Common myeloid progenitor, CD34-positive (primary cell): ENCODE measurements at regions not wholly inside any gene's neighbourhood (a gene's known extent, or its start where the extent isn't known, plus 50 kb on each side); places are given as distances from the start of the nearest gene placed in this dataset.
"Not testable (repeated sequence)": the region's sequence is repeated elsewhere in the genome, so short reads cannot be mapped to it uniquely, and the experiment has no call there.

Experiments
- CTCF ChIA-PET: fragments of 350-600 bp; sonication (Branson Sonifier 250); formaldehyde crosslinking; loops from one replicate; lab custom pipeline; 2021; ENCODE audit warnings: antibody characterized with exemption; lab: Charles Lee
- POLR2A ChIA-PET: fragments of 350-600 bp; sonication (Branson Sonifier 250); formaldehyde crosslinking; loops from one replicate; lab custom pipeline; 2021; ENCODE audit warnings: antibody characterized with exemption; lab: Charles Lee
- DNase-seq, 3 donors: peaks; one replicate each; pipeline versions ENCODE4 v3.0.0 to v3.0.0-alpha.2; 2013
- H3K27ac ChIP-seq, 2 experiments: 1 replicate in 1 of 2; 2 replicates in 1 of 2; pipeline ENCODE4 v1.7.0; 2013; ENCODE audit warnings: inconsistent platforms in 2 of 2, low read length in 2 of 2, mild to moderate bottlenecking in 2 of 2, low read depth in 1 of 2, moderate library complexity in 1 of 2; ENCODE audit not compliant: severe bottlenecking in 2 of 2, insufficient read depth in 1 of 2, poor library complexity in 1 of 2
- H3K27me3 ChIP-seq, 5 experiments: replicated peaks in 2 of 5; 1 replicate in 3 of 5; 2 replicates in 2 of 5; pipeline versions ENCODE4 v1.6.1 to v1.7.0; 2013; ENCODE audit warnings: low read length in 4 of 5, mild to moderate bottlenecking in 2 of 5, moderate library complexity in 2 of 5, inconsistent platforms in 1 of 5; ENCODE audit not compliant: insufficient read depth in 5 of 5, control insufficient read depth in 4 of 5
- H3K36me3 ChIP-seq, 4 experiments: 1 replicate in 2 of 4; 2 replicates in 2 of 4; pipeline versions ENCODE4 v1.6.1 to v1.7.0; 2013; ENCODE audit warnings: low read length in 3 of 4, control low read depth in 1 of 4, mild to moderate bottlenecking in 1 of 4; ENCODE audit not compliant: control insufficient read depth in 4 of 4, insufficient read depth in 4 of 4
- H3K4me1 ChIP-seq, 4 experiments: 1 replicate in 3 of 4; 2 replicates in 1 of 4; pipeline versions ENCODE4 v1.6.1 to v1.7.1; 2013; ENCODE audit warnings: low read length in 3 of 4, mild to moderate bottlenecking in 3 of 4, control low read depth in 1 of 4, inconsistent platforms in 1 of 4, moderate library complexity in 1 of 4; ENCODE audit not compliant: control insufficient read depth in 4 of 4, insufficient read depth in 4 of 4; ENCODE audit errors: control extremely low read depth in 1 of 4
- H3K4me3 ChIP-seq, 7 experiments: 1 replicate in 4 of 7; 2 replicates in 3 of 7; pipeline versions ENCODE4 v1.5.1 to v1.7.0; 2013; ENCODE audit warnings: mild to moderate bottlenecking in 7 of 7, low read length in 6 of 7, moderate library complexity in 6 of 7, inconsistent platforms in 2 of 7, low read depth in 2 of 7, control low read depth in 1 of 7; ENCODE audit not compliant: insufficient read depth in 4 of 7, control insufficient read depth in 1 of 7; ENCODE audit errors: extremely low read depth in 1 of 7
- H3K9me3 ChIP-seq, 5 experiments: 1 replicate in 4 of 5; 2 replicates in 1 of 5; pipeline versions ENCODE4 v1.6.1 to v1.7.1; 2013; ENCODE audit warnings: low read length in 4 of 5, mild to moderate bottlenecking in 2 of 5, inconsistent platforms in 1 of 5, low read depth in 1 of 5, moderate library complexity in 1 of 5; ENCODE audit not compliant: control insufficient read depth in 4 of 5, insufficient read depth in 2 of 5; ENCODE audit errors: control extremely low read depth in 1 of 5
- WGBS: methylation state at CpG from one replicate; pipeline ENCODE4 v1.1.5; 2013; ENCODE audit not compliant: insufficient coverage; 5-methylcytosine and 5-hydroxymethylcytosine counted together

- Histone ChIP-seq H3K27ac (no peak overlapping the region), H3K9me3 (peaks cover 0 to 5% (median 0%) of the 10 kb centered on the region in 5 experiments), H3K36me3 (no peaks in the 10 kb centered on the region), H3K27me3 (no peaks in the 10 kb centered on the region), H3K4me1 (peaks cover 0 to 2% (median 0%) of the 10 kb centered on the region in 4 experiments), H3K4me3 (no peak overlapping the region)
- ChIA-PET CTCF (no interaction called here), POLR2A (no interaction called here)
- 40% methylated on average over 1 of the region's 2 CpGs for WGBS
- DNase-seq: no peak
These were observed 635.0 kb downstream of the QKI start for GRCh38 chr6:164049517-164049988.

DNA sequence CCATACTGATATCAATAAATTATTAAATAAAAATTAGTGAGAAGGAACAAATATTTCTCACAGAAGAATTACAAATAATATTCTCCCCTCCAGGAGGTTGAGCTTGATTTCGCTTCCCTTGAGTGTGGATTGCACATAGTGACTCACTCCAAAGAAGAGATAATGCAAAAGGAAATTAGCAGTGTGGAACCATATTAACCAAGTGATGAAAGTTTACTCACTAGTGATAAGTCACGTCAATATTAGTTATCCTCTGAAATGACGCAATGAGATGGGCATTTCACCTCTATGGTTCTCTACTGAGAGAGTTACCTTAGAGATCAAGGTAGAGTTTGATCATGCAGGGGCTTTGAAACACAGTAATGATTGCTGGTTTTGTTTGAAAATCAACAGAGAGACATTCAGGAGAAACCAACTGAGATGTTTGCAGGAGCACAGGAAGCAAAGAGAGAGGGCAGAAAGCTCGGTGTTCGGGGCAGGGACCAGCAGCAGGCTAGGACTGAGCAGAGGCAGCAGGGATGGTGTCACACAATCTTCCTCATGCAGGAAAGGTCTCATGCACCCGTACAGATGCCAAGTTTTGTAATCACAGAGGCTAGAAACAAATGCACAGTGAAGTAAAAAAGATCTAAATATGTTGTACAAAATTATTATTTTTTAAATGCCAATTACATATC is 634.5 kb downstream of the QKI start:
- ChIA-PET CTCF (no interaction called here), POLR2A (no interaction called here)
- peaks cover 0 to 5% (median 0%) of the 10 kb centered on the region in 5 experiments for H3K9me3 ChIP-seq
- WGBS: 94% methylated on average over 4 of the region's 6 CpGs
- H3K4me1 ChIP-seq: peaks cover 0 to 2% (median 0%) of the 10 kb centered on the region in 4 experiments
- H3K4me3 ChIP-seq: no peak overlapping the region
- H3K36me3 ChIP-seq: no peaks in the 10 kb centered on the region
- no peak for DNase-seq
- H3K27me3 ChIP-seq: no peaks in the 10 kb centered on the region
- H3K27ac ChIP-seq: no peak overlapping the region

GRCh38 chr6:164045082-164045481 is 630.6 kb downstream of the QKI start:
- ChIA-PET POLR2A (no interaction called here), CTCF (interaction anchor here (1.2 kb wide), 1 partner anchor 26 kb away, joined by 3 read pairs; no protein-coding TSS in a partner anchor)
- WGBS: no CpG with 5 or more reads among the region's 1 CpG
- H3K27me3 ChIP-seq: no peaks in the 10 kb centered on the region
- no peak for DNase-seq
- H3K27ac ChIP-seq: no peak overlapping the region
- H3K9me3 ChIP-seq: peaks cover 0 to 5% (median 2%) of the 10 kb centered on the region in 5 experiments
- H3K4me1 ChIP-seq: peaks cover 0 to 26% (median 8%) of the 10 kb centered on the region in 4 experiments
- H3K36me3 ChIP-seq: no peaks in the 10 kb centered on the region
- no peak overlapping the region for H3K4me3 ChIP-seq

DNA sequence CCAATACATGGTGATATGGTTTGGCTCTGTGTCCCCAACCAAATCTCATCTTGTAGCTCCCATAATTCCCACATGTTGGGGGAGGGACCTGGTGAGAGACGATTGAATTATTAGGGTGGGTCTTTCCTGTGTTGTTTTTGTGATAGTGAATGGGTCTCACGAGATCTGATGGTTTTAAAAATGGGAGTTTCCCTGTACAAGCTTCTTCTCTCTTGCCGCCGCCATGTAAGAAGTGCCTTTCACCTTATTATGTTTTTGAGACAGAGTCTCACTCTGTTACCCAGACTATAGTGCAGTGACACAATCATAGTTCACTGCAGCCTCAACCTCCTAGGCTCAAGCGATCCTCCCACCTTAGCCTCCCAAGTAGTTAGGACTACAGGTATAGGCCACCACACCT is 629.1 kb downstream of the QKI start:
- POLR2A ChIA-PET, H3K27me3 ChIP-seq, DNase-seq, H3K27ac ChIP-seq, H3K36me3 ChIP-seq, H3K4me3 ChIP-seq, H3K9me3 ChIP-seq: not testable (repeated sequence)
- whole genome bisulfite sequencing: 100% methylated on average over 3 of the region's 5 CpGs
- CTCF ChIA-PET: interaction anchor here (1.2 kb wide), 1 partner anchor 27 kb away, joined by 3 read pairs; no protein-coding TSS in a partner anchor
- H3K4me1 ChIP-seq: peaks cover 0 to 29% (median 10%) of the 10 kb centered on the region in 4 experiments

DNA sequence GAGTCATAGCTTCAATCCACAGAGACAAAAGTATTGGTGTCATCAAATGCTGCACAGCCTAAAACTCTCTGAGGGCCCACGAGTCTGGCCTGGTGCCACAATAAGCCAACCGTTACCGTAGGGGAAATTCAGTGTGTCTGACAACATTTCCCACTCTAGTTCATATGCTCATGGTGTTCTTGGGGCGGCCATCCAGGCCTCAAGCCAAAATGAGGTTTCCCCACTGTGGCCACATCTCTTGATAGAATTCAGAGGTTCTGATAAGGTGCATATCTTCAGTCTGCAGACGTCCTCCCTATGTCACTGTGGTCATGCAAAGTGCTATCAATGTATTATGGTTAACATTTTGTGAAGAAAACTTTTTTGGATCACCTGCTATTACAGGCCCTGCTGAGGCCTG is 627.7 kb downstream of the QKI start:
- ChIA-PET CTCF (no interaction called here), POLR2A (interaction anchor here (0.5 to 1.0 kb wide), 2 partner anchors 82 to 519 kb away, joined by 3 to 4 read pairs; no protein-coding TSS in a partner anchor)
- Histone ChIP-seq H3K9me3 (peaks cover 0 to 5% (median 2%) of the 10 kb centered on the region in 5 experiments), H3K4me3 (no peak overlapping the region), H3K27me3 (no peaks in the 10 kb centered on the region), H3K4me1 (peaks cover 0 to 43% (median 16%) of the 10 kb centered on the region in 4 experiments), H3K36me3 (no peaks in the 10 kb centered on the region), H3K27ac (peak overlapping the region; percentile 9 to 70)
- DNase-seq: peak; percentile 93 to 97 (median 95)
- WGBS: 4% methylated on average over 4 of the region's 5 CpGs

DNA sequence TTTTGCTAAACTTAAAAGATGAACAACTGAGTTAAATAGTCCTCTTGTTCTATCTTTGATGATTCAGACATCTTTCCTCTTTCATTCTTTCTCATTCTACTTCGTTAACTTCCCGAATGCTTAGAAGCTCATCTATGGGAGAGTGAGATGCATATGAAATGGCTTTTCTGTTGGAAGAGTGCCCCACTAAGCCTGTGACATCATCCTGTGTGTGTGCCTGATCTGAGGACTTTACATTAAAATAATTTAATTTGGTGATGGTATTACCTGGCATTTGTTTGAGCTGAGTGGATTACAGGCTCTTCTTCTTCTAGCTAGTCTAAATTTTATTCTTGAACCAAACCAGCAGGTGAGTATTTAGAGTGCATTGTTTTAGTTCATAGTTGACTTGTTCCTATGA is 626.5 kb downstream of the QKI start:
- no peaks in the 10 kb centered on the region for H3K36me3 ChIP-seq
- H3K9me3 ChIP-seq: peaks cover 0 to 5% (median 2%) of the 10 kb centered on the region in 5 experiments
- no peak overlapping the region for H3K27ac ChIP-seq
- 100% methylated on average over 1 of the region's 2 CpGs for WGBS
- ChIA-PET CTCF (interaction anchor here (1.1 to 1.5 kb wide), 2 partner anchors 16 to 69 kb away, joined by 3 read pairs; no protein-coding TSS in a partner anchor), POLR2A (no interaction called here)
- no peak for DNase-seq
- no peaks in the 10 kb centered on the region for H3K27me3 ChIP-seq
- peaks cover 0 to 54% (median 19%) of the 10 kb centered on the region in 4 experiments for H3K4me1 ChIP-seq
- no peak overlapping the region for H3K4me3 ChIP-seq

DNA sequence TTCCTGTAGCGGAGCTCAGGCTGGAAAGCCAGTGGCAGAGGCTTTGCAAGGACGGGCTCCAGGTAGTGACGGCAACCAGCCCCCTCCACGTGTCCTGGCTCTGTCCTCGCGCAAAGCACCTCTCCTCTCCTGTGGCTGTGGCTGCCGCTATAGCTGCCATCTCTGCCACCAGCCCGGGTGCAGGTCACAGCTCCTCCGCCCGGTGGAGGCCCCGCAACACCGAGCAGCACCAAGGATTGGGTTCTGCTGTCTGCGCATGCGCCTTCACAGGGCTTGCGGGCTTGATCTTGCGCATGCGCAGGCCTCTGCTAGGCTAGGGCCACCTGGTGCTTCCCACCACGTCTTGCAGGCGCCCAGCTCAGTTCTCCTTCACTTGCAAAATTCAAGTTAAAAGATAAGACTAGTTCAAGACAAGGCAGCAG is 625.4 kb downstream of the QKI start:
- ChIA-PET CTCF (interaction anchor here (1.3 to 1.5 kb wide), 2 partner anchors 14 to 70 kb away, joined by 3 read pairs; no protein-coding TSS in a partner anchor), POLR2A (no interaction called here)
- DNase-seq: peak; percentile 51 to 81 (median 58)
- Histone ChIP-seq H3K36me3 (no peaks in the 10 kb centered on the region), H3K9me3 (peaks cover 0 to 3% (median 0%) of the 10 kb centered on the region in 5 experiments), H3K27me3 (no peaks in the 10 kb centered on the region), H3K4me1 (peaks cover 0 to 53% (median 19%) of the 10 kb centered on the region in 4 experiments), H3K4me3 (peak overlapping the region in 2 of 7 experiments; percentile 11 to 32), H3K27ac (no peak overlapping the region)
- WGBS: 90% methylated on average over 18 of the region's 19 CpGs
